ENCODE measurements at regions not wholly inside any gene's neighbourhood (a gene's known extent, or its start where the extent isn't known, plus 50 kb on each side); places are given as distances from the start of the nearest gene placed in this dataset.
"Not testable (repeated sequence)": the region's sequence is repeated elsewhere in the genome, so short reads cannot be mapped to it uniquely, and the experiment has no call there.

DNA sequence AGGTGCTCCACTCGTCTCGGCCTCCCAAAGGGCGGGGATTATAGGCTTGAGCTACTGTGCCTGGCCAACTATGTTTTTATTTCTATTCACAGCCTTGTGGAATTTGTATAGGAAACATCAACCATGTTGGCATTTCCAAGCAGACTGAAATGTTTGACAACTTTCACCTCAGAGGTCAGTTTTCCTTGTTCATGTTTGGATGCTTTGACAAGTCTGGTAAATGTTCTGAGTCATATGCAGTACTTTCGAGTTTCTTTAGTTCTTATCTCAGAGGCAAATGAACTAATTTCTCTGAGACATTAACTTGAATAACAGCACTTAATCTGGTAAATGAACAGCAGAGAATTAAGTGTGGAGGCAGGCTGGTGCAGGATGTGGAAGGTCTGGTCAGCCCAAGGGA, 373.4 kb upstream of the SYNCRIP start:
- Histone ChIP-seq H3K4me3 (replicated peaks; ENCODE audit: insufficient read depth, low read length) (no peak overlapping the region), H3K27me3 (ENCODE audit: insufficient read depth, poor library complexity, severe bottlenecking) (no peaks in the 10 kb centered on the region), H3K27ac (replicated peaks) (no peak overlapping the region)
- DNase-seq (ENCODE audit: low read depth in 1 of 2, low spot score in 1 of 2): no peak
- TF ChIP-seq SPI1 (IDR thresholded peaks at IDR 0.05; ENCODE audit: borderline replicate concordance, low read depth): no peak
- no peak for TF ChIP-seq GABPA (IDR thresholded peaks at IDR 0.05; ENCODE audit: low read depth)
- TF ChIP-seq, protein P1, sequence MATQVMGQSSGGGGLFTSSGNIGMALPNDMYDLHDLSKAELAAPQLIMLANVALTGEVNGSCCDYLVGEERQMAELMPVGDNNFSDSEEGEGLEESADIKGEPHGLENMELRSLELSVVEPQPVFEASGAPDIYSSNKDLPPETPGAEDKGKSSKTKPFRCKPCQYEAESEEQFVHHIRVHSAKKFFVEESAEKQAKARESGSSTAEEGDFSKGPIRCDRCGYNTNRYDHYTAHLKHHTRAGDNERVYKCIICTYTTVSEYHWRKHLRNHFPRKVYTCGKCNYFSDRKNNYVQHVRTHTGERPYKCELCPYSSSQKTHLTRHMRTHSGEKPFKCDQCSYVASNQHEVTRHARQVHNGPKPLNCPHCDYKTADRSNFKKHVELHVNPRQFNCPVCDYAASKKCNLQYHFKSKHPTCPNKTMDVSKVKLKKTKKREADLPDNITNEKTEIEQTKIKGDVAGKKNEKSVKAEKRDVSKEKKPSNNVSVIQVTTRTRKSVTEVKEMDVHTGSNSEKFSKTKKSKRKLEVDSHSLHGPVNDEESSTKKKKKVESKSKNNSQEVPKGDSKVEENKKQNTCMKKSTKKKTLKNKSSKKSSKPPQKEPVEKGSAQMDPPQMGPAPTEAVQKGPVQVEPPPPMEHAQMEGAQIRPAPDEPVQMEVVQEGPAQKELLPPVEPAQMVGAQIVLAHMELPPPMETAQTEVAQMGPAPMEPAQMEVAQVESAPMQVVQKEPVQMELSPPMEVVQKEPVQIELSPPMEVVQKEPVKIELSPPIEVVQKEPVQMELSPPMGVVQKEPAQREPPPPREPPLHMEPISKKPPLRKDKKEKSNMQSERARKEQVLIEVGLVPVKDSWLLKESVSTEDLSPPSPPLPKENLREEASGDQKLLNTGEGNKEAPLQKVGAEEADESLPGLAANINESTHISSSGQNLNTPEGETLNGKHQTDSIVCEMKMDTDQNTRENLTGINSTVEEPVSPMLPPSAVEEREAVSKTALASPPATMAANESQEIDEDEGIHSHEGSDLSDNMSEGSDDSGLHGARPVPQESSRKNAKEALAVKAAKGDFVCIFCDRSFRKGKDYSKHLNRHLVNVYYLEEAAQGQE (IDR thresholded peaks at IDR 0.05; ENCODE audit: insufficient replicate concordance, low read depth): no peak
- TF ChIP-seq, protein P2, sequence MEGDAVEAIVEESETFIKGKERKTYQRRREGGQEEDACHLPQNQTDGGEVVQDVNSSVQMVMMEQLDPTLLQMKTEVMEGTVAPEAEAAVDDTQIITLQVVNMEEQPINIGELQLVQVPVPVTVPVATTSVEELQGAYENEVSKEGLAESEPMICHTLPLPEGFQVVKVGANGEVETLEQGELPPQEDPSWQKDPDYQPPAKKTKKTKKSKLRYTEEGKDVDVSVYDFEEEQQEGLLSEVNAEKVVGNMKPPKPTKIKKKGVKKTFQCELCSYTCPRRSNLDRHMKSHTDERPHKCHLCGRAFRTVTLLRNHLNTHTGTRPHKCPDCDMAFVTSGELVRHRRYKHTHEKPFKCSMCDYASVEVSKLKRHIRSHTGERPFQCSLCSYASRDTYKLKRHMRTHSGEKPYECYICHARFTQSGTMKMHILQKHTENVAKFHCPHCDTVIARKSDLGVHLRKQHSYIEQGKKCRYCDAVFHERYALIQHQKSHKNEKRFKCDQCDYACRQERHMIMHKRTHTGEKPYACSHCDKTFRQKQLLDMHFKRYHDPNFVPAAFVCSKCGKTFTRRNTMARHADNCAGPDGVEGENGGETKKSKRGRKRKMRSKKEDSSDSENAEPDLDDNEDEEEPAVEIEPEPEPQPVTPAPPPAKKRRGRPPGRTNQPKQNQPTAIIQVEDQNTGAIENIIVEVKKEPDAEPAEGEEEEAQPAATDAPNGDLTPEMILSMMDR (IDR thresholded peaks at IDR 0.05; ENCODE audit: insufficient read depth, low read length): no peak
- no peak for TF ChIP-seq POLR2AphosphoS5 (IDR thresholded peaks at IDR 0.05; ENCODE audit: low read depth)

DNA sequence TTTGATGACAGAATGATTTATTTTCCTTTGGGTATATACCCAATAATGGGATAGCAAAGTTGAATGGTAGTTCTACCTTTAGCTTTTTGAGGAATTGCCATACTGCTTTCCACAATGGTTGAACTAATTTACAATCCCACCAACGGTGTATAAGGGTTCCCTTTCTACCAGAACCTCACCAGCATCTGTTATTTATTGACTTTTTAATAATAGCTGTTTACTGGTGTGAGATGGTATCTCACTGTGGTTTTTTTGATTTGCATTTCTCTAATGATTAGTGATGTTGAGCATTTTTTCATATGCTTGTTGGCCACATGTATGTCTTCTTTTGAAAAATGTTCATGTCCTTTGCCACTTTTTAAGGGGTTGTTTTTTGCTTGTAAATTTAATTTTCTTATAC, 370.3 kb upstream of the SYNCRIP start:
- not testable (repeated sequence) for DNase-seq (ENCODE audit: low read depth in 1 of 2, low spot score in 1 of 2); H3K27ac ChIP-seq (replicated peaks); H3K4me3 ChIP-seq (replicated peaks; ENCODE audit: insufficient read depth, low read length); H3K27me3 ChIP-seq (ENCODE audit: insufficient read depth, poor library complexity, severe bottlenecking)

DNA sequence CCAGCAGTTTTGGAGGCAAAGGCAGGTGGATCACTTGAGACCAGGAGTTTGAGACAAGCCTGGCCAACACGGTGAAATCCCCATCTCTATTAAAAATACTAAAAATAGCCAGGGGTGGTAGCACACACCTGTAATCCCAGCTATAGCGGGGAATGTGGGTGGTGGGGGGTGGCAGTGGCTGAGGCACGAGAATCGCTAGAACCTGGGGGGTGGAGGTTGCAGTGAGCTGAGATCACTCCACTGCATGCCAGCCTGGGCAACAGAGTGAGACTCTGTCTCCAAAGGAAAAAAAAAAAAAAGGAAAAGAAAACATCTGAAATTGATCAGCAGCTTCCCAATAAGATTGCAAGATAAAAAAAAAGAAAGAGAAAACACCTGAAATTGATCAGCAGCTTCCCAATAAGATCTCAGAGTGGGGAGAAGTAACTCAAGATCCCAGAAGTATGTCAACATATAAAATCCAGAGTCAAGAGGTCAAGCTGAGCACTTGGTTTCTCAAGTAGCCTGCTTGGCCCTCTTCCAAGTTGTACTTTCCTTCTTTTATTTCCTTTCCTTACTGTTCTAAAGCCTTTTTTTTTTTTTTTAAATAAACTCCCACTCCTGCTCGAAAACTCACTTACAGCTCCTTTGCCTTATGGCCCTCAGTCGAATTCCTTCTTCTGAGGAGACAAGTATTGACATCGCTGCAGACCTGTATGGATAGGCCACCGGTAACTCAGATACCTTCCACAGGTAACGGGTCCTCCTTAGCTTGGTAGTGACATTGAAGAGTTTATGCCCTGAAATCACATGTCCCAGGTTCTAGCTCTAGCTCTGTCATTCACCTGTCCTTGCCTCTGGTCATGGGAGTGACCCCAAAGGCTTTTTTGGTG, 368.5 kb upstream of the SYNCRIP start:
- TF ChIP-seq SPI1 (IDR thresholded peaks at IDR 0.05; ENCODE audit: borderline replicate concordance, low read depth) (no peak), GABPA (IDR thresholded peaks at IDR 0.05; ENCODE audit: low read depth) (no peak), POLR2AphosphoS5 (IDR thresholded peaks at IDR 0.05; ENCODE audit: low read depth) (no peak)
- TF ChIP-seq, protein P1 (IDR thresholded peaks at IDR 0.05; ENCODE audit: insufficient replicate concordance, low read depth): no peak
- TF ChIP-seq, protein P2 (IDR thresholded peaks at IDR 0.05; ENCODE audit: insufficient read depth, low read length): no peak
- no peaks in the 10 kb centered on the region for H3K27me3 ChIP-seq (ENCODE audit: insufficient read depth, poor library complexity, severe bottlenecking)
- no peak overlapping the region for H3K4me3 ChIP-seq (replicated peaks; ENCODE audit: insufficient read depth, low read length)
- H3K27ac ChIP-seq (replicated peaks): no peak overlapping the region
- DNase-seq (ENCODE audit: low read depth in 1 of 2, low spot score in 1 of 2): no peak

DNA sequence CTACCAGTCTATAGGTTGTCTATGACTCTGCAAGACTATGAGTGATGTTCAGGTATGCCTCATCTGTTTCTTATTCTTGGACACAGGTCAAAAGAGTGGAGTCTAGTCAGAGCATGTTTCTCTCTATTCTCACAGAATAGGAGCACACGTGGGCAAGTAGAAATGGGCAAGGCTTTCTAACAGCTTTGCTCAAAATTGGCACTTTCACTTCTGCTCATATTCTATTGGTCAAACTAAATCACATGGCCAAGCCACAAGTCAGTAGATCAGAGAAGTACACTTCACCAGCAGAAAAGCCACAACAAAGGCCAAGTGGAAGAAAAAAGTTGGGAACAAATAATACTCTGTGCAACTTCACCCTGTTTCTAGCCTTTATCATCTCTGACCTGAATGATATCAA, 354.5 kb upstream of the SYNCRIP start:
- Histone ChIP-seq H3K27me3 (ENCODE audit: insufficient read depth, poor library complexity, severe bottlenecking) (no peaks in the 10 kb centered on the region), H3K4me3 (replicated peaks; ENCODE audit: insufficient read depth, low read length) (no peak overlapping the region), H3K27ac (replicated peaks) (no peak overlapping the region)
- no peak for DNase-seq (ENCODE audit: low read depth in 1 of 2, low spot score in 1 of 2)
- TF ChIP-seq, protein P1 (IDR thresholded peaks at IDR 0.05; ENCODE audit: insufficient replicate concordance, low read depth): no peak
- no peak for TF ChIP-seq POLR2AphosphoS5 (IDR thresholded peaks at IDR 0.05; ENCODE audit: low read depth)
- no peak for TF ChIP-seq SPI1 (IDR thresholded peaks at IDR 0.05; ENCODE audit: borderline replicate concordance, low read depth)
- TF ChIP-seq, protein P2 (IDR thresholded peaks at IDR 0.05; ENCODE audit: insufficient read depth, low read length): no peak
- no peak for TF ChIP-seq GABPA (IDR thresholded peaks at IDR 0.05; ENCODE audit: low read depth)
